ENCODE measurements at regions not wholly inside any gene's neighbourhood (a gene's known extent, or its start where the extent isn't known, plus 50 kb on each side); places are given as distances from the start of the nearest gene placed in this dataset.

DNA sequence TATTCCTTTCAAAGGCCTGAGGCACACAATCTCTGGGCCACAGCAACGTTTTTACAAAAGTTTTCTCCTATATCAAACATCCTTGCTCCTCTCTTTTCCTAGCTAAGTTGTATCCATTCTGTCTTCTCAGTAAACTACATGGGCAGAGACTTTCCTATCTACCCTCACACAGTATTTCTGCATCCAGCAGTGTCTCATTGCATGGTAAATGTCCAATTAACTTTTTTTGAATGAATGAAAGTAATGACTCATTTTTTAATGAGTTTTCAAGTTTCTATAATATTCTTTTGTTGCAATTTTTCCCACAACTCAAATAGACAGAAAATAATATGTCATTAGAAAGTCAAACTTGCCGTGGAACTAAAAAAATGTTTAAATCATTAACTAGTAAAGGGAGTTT is 688.6 kb downstream of the JRKL start:
- TF ChIP-seq, protein P1, sequence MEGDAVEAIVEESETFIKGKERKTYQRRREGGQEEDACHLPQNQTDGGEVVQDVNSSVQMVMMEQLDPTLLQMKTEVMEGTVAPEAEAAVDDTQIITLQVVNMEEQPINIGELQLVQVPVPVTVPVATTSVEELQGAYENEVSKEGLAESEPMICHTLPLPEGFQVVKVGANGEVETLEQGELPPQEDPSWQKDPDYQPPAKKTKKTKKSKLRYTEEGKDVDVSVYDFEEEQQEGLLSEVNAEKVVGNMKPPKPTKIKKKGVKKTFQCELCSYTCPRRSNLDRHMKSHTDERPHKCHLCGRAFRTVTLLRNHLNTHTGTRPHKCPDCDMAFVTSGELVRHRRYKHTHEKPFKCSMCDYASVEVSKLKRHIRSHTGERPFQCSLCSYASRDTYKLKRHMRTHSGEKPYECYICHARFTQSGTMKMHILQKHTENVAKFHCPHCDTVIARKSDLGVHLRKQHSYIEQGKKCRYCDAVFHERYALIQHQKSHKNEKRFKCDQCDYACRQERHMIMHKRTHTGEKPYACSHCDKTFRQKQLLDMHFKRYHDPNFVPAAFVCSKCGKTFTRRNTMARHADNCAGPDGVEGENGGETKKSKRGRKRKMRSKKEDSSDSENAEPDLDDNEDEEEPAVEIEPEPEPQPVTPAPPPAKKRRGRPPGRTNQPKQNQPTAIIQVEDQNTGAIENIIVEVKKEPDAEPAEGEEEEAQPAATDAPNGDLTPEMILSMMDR (IDR thresholded peaks at IDR 0.05 in 4 of 5, conservative IDR thresholded peaks at IDR 0.05 in 1 of 5), result no peak
- TF ChIP-seq POLR2A (IDR thresholded peaks at IDR 0.05), result no peak

Measured in gastrocnemius medialis (tissue), 4 donors.